Endothelial cell of hepatic sinusoid (primary cell): ENCODE measurements at regions not wholly inside any gene's neighbourhood (a gene's known extent, or its start where the extent isn't known, plus 50 kb on each side); places are given as distances from the start of the nearest gene placed in this dataset.
"Not testable (repeated sequence)": the region's sequence is repeated elsewhere in the genome, so short reads cannot be mapped to it uniquely, and the experiment has no call there.

Experiments used
- in situ Hi-C: cut with HindIII; loops from 2 replicates; pipeline ENCODE4 v1.10.0; 2017; ENCODE audit warnings: low sequenced_read_pairs

GRCh38 chr7:156027821-156028220, 215.6 kb upstream of the SHH start:
- in situ Hi-C loops, result no loop called here

GRCh38 chr7:156026603-156027002, 214.3 kb upstream of the SHH start:
- in situ Hi-C loops, result no loop called here

- in situ Hi-C loops, result no loop called here
These were observed 213.9 kb upstream of the SHH start for GRCh38 chr7:156026076-156026600.

GRCh38 chr7:156025675-156026074, 213.4 kb upstream of the SHH start:
- in situ Hi-C loops, result no loop called here

GRCh38 chr7:156024201-156024600, 211.9 kb upstream of the SHH start:
- in situ Hi-C loops, result no loop called here

- in situ Hi-C loops, result no loop called here
These were observed 210.5 kb upstream of the SHH start for GRCh38 chr7:156022483-156023459.

GRCh38 chr7:156021471-156021870, 209.2 kb upstream of the SHH start:
- in situ Hi-C loops, result no loop called here

GRCh38 chr7:156020566-156020965, 208.3 kb upstream of the SHH start:
- in situ Hi-C loops, result no loop called here

- in situ Hi-C loops, result loop anchor here (5.0 to 10.0 kb wide), 3 partner anchors 48 to 405 kb away; no protein-coding TSS in a partner anchor
These were observed 207.7 kb upstream of the SHH start for GRCh38 chr7:156019776-156020565.

- in situ Hi-C loops, result loop anchor here (5.0 to 10.0 kb wide), 3 partner anchors 47 to 405 kb away; no protein-coding TSS in a partner anchor
These were observed 207.0 kb upstream of the SHH start for GRCh38 chr7:156019308-156019707.

- in situ Hi-C loops, result loop anchor here (5.0 to 10.0 kb wide), 3 partner anchors 46 to 407 kb away; no protein-coding TSS in a partner anchor
These were observed 205.8 kb upstream of the SHH start for GRCh38 chr7:156017916-156018700.

GRCh38 chr7:156017431-156017830, 205.2 kb upstream of the SHH start:
- in situ Hi-C loops, result loop anchor here (5.0 to 10.0 kb wide), 3 partner anchors 45 to 407 kb away; no protein-coding TSS in a partner anchor

- in situ Hi-C loops, result loop anchor here (5.0 to 10.0 kb wide), 3 partner anchors 43 to 409 kb away; no protein-coding TSS in a partner anchor
These were observed 203.2 kb upstream of the SHH start for GRCh38 chr7:156015237-156016020.

GRCh38 chr7:156014808-156015207, 202.5 kb upstream of the SHH start:
- in situ Hi-C loops, result loop anchor here (5.0 to 10.0 kb wide), 3 partner anchors 43 to 410 kb away; no protein-coding TSS in a partner anchor

GRCh38 chr7:156014201-156014600, 201.9 kb upstream of the SHH start:
- in situ Hi-C loops, result loop anchor here (10.0 kb wide), 1 partner anchor 411 kb away; no protein-coding TSS in a partner anchor

GRCh38 chr7:156012412-156012811, 200.1 kb upstream of the SHH start:
- in situ Hi-C loops, result loop anchor here (10.0 kb wide), 1 partner anchor 412 kb away; no protein-coding TSS in a partner anchor

- in situ Hi-C loops, result no loop called here
These were observed 197.3 kb upstream of the SHH start for GRCh38 chr7:156009569-156009968.

GRCh38 chr7:156006876-156007275, 194.6 kb upstream of the SHH start:
- in situ Hi-C loops, result not testable (repeated sequence)

GRCh38 chr7:156006024-156006423, 193.8 kb upstream of the SHH start:
- in situ Hi-C loops, result no loop called here
